Activated CD4-positive, alpha-beta T cell treated with anti-CD3 and anti-CD28 coated beads, Interleukin-2, amount 50 U/mL, for 1 hour (primary cell): ENCODE measurements at regions not wholly inside any gene's neighbourhood (a gene's known extent, or its start where the extent isn't known, plus 50 kb on each side); places are given as distances from the start of the nearest gene placed in this dataset.

Experiments used
- DNase-seq: peaks from one replicate; pipeline ENCODE4 v3.0.0-alpha.2; 2020

DNA sequence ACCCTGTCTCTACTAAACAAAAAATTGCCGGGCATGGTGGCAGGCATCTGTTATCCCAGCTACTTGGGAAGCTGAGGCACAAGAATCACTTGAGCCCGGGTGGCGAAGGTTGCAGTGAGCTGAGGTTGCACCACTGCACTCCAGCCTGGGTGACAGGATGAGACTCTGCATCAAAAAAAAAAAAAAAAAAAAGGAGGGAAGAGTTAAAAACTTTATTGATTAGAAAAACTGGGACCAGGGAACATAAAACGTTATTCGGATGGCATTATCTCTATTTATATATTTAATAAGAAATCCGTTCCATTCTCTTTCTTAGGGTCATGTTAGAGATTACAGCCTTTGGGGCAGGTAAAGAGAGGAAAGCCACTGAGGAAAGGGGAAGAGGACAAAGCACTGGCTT is 197.5 kb downstream of the BCR start:
- DNase-seq, result no peak

GRCh38 chr22:23376256-23376655 is 195.9 kb downstream of the BCR start:
- DNase-seq, result peak; percentile 13

DNA sequence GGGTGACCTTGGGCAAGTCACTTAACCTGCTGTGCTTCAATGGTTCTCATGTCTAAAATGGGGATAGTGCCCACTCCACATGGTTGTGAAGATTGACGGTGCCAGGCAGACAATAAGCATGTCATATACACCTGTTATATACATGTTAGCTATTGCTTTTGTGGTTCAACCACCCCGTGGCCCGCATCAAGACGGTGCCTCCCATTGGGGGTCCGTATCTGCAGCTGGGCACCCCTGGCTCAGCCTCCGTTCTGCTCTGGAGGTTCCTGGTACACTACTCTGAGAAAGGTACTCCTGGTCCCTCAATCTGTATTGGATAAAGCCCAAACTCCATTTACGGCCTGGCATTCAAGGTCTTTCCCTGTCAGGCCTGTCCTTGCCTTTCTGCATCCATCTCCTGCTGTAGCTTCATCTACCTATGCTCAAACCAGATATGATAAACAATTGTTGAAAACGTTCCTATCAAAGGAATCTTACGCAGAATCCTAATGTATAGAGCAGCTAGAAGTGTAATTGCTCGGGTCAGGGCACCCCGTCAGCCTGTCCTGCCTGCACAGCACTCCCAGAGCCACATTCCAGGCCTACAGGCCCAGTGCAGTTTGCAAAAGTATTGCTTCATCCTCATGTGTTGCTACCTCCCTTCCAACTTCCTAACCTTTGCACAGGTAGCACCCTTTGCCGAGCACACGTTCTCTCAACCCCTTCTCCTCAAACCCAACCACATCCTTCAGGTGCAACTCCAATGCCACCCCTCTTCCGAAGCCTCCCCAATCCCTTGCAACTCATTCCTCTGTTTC is 194.9 kb downstream of the BCR start:
- no peak for DNase-seq

- DNase-seq, result no peak
Measured at GRCh38 chr22:23373601-23374000, 193.3 kb downstream of the BCR start.

DNA sequence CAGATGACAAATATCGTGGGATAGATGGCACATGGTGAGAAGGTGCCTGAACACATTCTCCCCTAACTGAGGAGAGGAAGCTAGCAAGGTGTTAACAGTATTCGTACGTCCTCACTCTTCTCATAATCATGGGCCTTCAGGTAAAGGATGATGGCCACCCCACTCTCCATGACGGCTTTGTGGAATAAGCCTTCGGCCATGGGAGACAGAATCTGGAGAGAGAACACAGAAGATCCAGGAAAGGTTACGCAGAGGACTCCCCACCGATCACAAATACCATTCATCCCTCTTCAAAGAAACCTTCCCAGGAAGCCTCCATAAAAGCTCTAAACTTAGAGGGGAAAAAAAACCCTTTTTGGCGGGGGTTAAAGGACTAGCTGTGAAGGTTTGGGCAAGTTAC is 189.9 kb downstream of the BCR start:
- DNase-seq, result no peak

DNA sequence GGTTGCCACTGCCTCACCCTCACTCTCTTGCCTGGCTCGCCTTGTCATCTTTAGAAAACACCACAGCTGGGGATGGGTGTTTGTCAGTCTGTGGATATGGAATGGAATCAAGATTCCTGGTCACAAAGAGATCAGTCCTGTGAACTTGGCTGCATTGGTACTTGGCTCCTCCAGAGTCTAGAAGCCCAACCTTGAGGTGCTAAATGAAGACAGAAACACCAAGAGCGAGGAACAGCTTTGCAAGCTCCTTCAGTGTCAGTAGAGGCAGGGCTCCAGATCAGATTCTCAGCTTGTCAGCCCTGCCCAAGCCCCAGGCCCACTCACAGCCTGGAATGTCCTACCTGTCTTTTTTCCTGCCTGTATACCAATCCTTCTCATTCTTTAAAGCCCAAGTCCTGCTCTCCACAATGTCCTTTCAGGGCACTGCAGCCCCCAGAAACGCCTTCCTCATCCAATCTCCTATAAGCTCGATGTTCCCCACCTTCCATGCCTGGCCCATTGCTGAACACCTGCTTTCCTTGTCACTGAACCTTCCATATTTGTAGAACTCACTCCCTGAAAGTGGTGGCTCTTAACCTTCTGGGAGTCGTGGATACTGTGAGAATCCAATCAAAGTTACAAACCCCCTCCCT is 188.9 kb downstream of the BCR start:
- DNase-seq, result no peak
